ENCODE measurements at regions not wholly inside any gene's neighbourhood (a gene's known extent, or its start where the extent isn't known, plus 50 kb on each side); places are given as distances from the start of the nearest gene placed in this dataset.

GRCh38 chr5:88489364-88489763, 220.7 kb upstream of the TMEM161B start:
- TF ChIP-seq TAF7 (optimal IDR thresholded peaks at IDR 0.05; ENCODE audit: borderline replicate concordance, low read depth, low read length), result no peak
- no peak for TF ChIP-seq CTCF (IDR thresholded peaks at IDR 0.05; ENCODE audit: control extremely low read depth in 1 of 3, insufficient read depth in 1 of 3, low read depth in 1 of 3, low read length in 3 of 3)
- TF ChIP-seq POLR2A (IDR thresholded peaks at IDR 0.05; ENCODE audit: control extremely low read depth in 1 of 2, low read depth in 2 of 2, low read length in 2 of 2), result no peak
- no peak for TF ChIP-seq RAD21 (IDR thresholded peaks at IDR 0.05 in 1 of 2, conservative IDR thresholded peaks at IDR 0.05 in 1 of 2; ENCODE audit: low read depth in 2 of 2, low read length in 2 of 2)
- no peak for TF ChIP-seq EZH2 (IDR thresholded peaks at IDR 0.05; ENCODE audit: low read depth, low read length, severe bottlenecking)
- TF ChIP-seq NANOG (IDR thresholded peaks at IDR 0.05; ENCODE audit: insufficient read depth, low read depth, low read length, poor library complexity, severe bottlenecking), result no peak
- TF ChIP-seq RXRA (IDR thresholded peaks at IDR 0.05; ENCODE audit: insufficient read depth, low read depth, low read length), result no peak
- no peak for TF ChIP-seq MAX (IDR thresholded peaks at IDR 0.05)
- no peak for TF ChIP-seq GTF2F1 (IDR thresholded peaks at IDR 0.05; ENCODE audit: borderline replicate concordance, low read depth, low read length)
- TF ChIP-seq BACH1 (IDR thresholded peaks at IDR 0.05; ENCODE audit: low read length), result no peak
- TF ChIP-seq CBX5 (IDR thresholded peaks at IDR 0.05; ENCODE audit: low read depth, low read length), result no peak
